ENCODE measurements at regions not wholly inside any gene's neighbourhood (a gene's known extent, or its start where the extent isn't known, plus 50 kb on each side); places are given as distances from the start of the nearest gene placed in this dataset.

- no peak for TF ChIP-seq CTCF (IDR thresholded peaks at IDR 0.05; ENCODE audit: low read depth, low read length)
- TF ChIP-seq EZH2phosphoT487 (IDR thresholded peaks at IDR 0.05; ENCODE audit: low read depth): no peak
Observed at GRCh38 chr5:118397236-118397635, 591.1 kb downstream of the DTWD2 start.

All from OCI-LY3 (cell line).